Activated CD4-positive, alpha-beta T cell treated with anti-CD3 and anti-CD28 coated beads, Interleukin-2, amount 10 ng/mL, durations not matched to agents 24 days and 14 days (primary cell): ENCODE measurements at regions not wholly inside any gene's neighbourhood (a gene's known extent, or its start where the extent isn't known, plus 50 kb on each side); places are given as distances from the start of the nearest gene placed in this dataset.
"Not testable (repeated sequence)": the region's sequence is repeated elsewhere in the genome, so short reads cannot be mapped to it uniquely, and the experiment has no call there.

ENCODE experiments used
- DNase-seq: peaks from one replicate; pipeline ENCODE4 v3.0.0; 2022
- H3K27ac Mint-ChIP-seq: one replicate; pipeline ENCODE4 v1.8.0; 2022; ENCODE audit warnings: mild to moderate bottlenecking, mixed read lengths
- H3K27me3 Mint-ChIP-seq: one replicate; pipeline ENCODE4 v1.8.0; 2022; ENCODE audit warnings: mixed read lengths
- H3K36me3 Mint-ChIP-seq: one replicate; pipeline ENCODE4 v1.8.0; 2022; ENCODE audit warnings: low read depth, mild to moderate bottlenecking, mixed read lengths
- H3K4me1 Mint-ChIP-seq: one replicate; pipeline ENCODE4 v1.8.0; 2021; ENCODE audit warnings: mixed read lengths
- H3K4me3 Mint-ChIP-seq: one replicate; pipeline ENCODE4 v1.8.0; 2022; ENCODE audit warnings: mild to moderate bottlenecking, moderate library complexity, mixed read lengths
- H3K9me3 Mint-ChIP-seq: one replicate; pipeline ENCODE4 v1.8.0; 2021; ENCODE audit warnings: mixed read lengths
- intact Hi-C: fragments of 100-400 bp; cut with micrococcal nuclease; formaldehyde crosslinking; loops from one replicate; pipeline ENCODE4 v1.15.1; 2023

DNA sequence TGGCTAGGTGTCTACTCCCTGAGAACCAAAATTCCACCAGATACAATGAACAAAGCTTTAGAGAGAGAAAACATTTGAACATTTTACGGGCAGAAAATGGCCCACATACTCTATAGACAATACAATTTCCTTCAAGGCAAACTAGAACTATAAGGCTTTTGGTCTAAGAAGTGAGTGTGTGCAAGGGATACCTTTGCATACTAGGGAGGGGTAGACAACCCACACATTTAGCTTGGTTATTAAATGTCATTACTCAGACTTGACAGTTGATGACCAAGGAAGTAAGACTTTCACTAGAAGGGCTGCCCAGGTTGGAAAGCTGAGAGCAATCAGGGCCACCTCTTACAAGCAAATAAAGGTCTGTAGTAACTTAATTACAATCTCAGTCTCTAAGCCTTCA lies 64.0 kb upstream of the PLEKHM1 start:
- DNase-seq, H3K9me3 Mint-ChIP-seq, H3K36me3 Mint-ChIP-seq, H3K4me1 Mint-ChIP-seq, intact Hi-C loops, H3K27me3 Mint-ChIP-seq, H3K27ac Mint-ChIP-seq, H3K4me3 Mint-ChIP-seq: not testable (repeated sequence)

DNA sequence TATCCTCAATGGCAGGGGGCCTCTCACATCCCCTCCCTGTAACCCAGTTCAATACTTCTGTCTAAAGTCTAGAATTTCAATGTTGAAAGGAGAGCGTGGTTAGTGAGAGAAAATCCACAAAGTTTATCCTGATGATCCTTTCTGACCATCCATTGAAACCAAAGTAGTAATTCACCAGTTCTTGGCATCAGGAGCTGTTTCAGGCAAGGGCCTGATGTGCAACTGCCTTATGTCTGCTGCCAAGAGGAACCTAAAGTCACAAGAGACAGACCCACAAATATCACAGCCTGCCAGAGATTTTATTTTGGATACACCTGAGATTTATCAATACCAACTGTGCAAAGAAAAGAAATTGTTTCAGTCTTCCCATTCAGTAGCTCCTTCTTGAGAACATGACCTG lies 68.3 kb upstream of the PLEKHM1 start:
- H3K4me3 Mint-ChIP-seq, intact Hi-C loops, H3K27ac Mint-ChIP-seq, DNase-seq, H3K27me3 Mint-ChIP-seq, H3K4me1 Mint-ChIP-seq, H3K36me3 Mint-ChIP-seq, H3K9me3 Mint-ChIP-seq: not testable (repeated sequence)

GRCh38 chr17:45562868-45563267 lies 72.3 kb upstream of the PLEKHM1 start:
- H3K36me3 Mint-ChIP-seq, H3K27ac Mint-ChIP-seq, H3K4me1 Mint-ChIP-seq, H3K4me3 Mint-ChIP-seq, intact Hi-C loops, H3K27me3 Mint-ChIP-seq, H3K9me3 Mint-ChIP-seq, DNase-seq: not testable (repeated sequence)

- H3K9me3 Mint-ChIP-seq, intact Hi-C loops, H3K27ac Mint-ChIP-seq, H3K4me1 Mint-ChIP-seq, H3K4me3 Mint-ChIP-seq, H3K36me3 Mint-ChIP-seq, H3K27me3 Mint-ChIP-seq: not testable (repeated sequence)
- DNase-seq = peak; percentile 53
These were observed 72.8 kb upstream of the PLEKHM1 start for GRCh38 chr17:45563283-45563682.

GRCh38 chr17:45568275-45568674 lies 77.8 kb upstream of the PLEKHM1 start:
- DNase-seq = peak; percentile 6
- intact Hi-C loops, H3K36me3 Mint-ChIP-seq, H3K27me3 Mint-ChIP-seq, H3K4me3 Mint-ChIP-seq, H3K27ac Mint-ChIP-seq, H3K9me3 Mint-ChIP-seq, H3K4me1 Mint-ChIP-seq: not testable (repeated sequence)

- H3K4me3 Mint-ChIP-seq, intact Hi-C loops, H3K27me3 Mint-ChIP-seq, H3K27ac Mint-ChIP-seq, H3K9me3 Mint-ChIP-seq: not testable (repeated sequence)
- Mint-ChIP-seq H3K36me3 (peaks cover 24% of the 10 kb centered on the region), H3K4me1 (peaks cover 25% of the 10 kb centered on the region)
- peak; percentile 46 for DNase-seq
These were observed 82.8 kb upstream of the PLEKHM1 start for GRCh38 chr17:45573326-45573725.

DNA sequence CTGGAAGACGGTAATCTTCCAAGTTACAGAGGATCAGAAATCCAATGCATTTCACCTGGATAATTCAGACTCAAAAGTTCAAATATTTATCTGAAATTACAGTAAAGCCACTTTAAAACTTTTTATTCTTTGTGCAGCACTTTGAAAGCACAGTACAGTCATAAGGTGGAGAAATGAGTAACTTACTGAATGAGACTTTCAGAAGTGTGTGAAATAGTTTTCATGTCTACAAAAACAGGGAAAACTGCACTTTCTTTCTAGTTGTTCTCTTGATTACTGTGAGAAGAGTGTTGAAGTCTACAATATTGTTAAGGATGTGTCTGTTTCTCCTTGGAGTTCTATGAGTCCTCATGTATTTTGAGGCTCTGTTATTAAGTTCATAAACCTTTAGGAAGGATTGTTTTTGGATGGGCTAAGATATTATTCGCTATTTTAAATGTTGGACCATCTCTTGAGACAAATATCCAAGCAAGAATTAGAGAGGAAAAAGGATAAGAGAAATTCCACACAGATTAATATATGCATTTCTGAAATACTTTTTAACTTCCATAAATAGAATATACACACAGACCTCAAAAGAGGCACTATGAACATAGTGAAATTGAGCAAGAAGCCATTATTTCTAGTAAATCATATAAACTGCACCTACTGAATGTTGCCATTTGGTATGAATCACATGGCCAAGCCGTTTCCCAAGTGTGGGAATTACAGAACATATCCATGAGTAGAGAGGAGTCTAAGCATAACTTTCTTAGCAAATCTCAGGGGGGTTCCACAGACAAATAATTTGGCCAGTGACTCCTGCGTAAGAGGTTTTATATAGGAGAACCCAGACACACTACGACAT lies 83.6 kb upstream of the PLEKHM1 start:
- intact Hi-C loops = no loop called here
- DNase-seq = peak; percentile 52
- H3K4me3 Mint-ChIP-seq = no peak overlapping the region
- H3K27me3 Mint-ChIP-seq = no peaks in the 10 kb centered on the region
- H3K27ac Mint-ChIP-seq = no peak overlapping the region
- H3K36me3 Mint-ChIP-seq = peaks cover 24% of the 10 kb centered on the region
- no peaks in the 10 kb centered on the region for H3K9me3 Mint-ChIP-seq
- peaks cover 28% of the 10 kb centered on the region for H3K4me1 Mint-ChIP-seq

DNA sequence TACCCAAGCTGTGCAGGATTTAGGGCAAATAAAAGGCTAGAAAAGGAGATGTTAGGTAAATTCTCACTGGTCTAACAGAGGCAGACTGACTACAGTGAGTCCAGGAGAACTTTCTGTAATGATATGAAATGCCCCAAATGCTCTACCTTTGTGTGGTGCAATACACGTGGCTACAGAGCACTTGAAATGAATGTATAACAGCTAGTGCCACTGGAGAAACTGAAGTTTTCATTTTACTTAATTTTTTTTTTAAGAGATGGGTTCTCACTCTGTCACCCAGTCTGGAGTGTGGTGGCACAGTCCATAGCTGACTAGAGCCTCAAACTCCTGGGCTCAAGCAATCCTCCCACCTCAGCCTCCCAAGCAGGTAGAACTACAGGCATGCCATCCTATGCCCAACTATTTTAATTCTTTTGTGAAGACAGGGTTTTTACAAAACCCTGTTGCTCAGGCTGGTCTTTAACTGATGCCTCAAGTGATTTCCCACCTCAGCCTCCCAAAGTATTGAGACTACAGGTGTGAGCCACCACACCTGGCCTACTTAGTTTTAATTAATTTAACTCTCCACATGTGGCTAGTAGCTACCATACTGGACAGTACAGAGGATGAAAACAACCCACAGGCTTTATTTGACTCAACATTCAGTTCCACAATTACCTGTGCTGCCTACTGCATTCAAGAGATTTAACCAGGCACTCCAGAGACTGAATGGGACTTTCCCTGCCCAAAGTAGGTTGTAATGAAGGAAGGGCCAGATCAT lies 84.8 kb upstream of the PLEKHM1 start:
- Mint-ChIP-seq H3K4me3 (no peak overlapping the region), H3K27ac (no peak overlapping the region), H3K4me1 (peaks cover 39% of the 10 kb centered on the region), H3K27me3 (no peaks in the 10 kb centered on the region), H3K36me3 (peaks cover 31% of the 10 kb centered on the region), H3K9me3 (no peaks in the 10 kb centered on the region)
- intact Hi-C loops = no loop called here
- peak; percentile 59 for DNase-seq

DNA sequence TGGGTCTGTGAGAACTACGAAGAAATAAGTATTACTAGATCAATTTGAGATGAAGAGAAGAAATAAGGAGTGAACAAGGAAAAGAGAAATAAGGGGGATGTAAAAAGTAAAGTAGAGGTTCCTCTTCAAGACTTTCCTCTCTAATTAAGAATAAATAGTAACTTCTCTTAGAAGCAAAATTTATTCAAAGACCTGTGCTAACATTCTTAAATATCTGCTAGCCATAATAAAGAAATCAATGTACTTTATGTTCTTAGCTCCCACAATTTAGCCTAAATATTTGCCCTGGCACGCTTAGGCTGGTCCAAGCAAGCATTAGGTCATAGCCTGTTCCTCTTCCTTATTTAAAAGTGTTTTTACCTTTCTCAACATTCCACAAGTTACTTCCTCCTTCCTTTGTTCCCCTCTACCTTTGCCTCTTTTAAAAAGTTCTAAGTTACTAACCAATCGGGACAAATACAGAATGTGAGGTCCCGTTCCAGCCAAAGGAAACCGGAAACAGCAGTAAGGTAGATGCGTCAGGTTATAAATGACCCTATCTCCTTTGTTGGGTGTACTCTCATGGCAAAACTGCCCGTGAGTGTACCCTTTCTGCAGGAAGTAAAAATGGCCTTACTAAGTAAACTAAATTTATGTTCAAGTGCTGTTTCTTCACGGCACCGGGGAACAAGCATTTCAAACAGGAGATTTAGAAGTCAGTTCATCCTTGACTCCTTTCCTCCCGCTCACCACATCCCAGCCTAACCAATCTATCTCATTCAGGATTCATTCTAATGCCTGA lies 86.2 kb upstream of the PLEKHM1 start:
- Mint-ChIP-seq H3K36me3 (peaks cover 39% of the 10 kb centered on the region), H3K4me1 (peaks cover 49% of the 10 kb centered on the region)
- H3K9me3 Mint-ChIP-seq, intact Hi-C loops, H3K27ac Mint-ChIP-seq, H3K27me3 Mint-ChIP-seq, H3K4me3 Mint-ChIP-seq: not testable (repeated sequence)
- DNase-seq = peak; percentile 62

- intact Hi-C loops = no loop called here
- DNase-seq = peak; percentile 54
- H3K27me3 Mint-ChIP-seq = no peaks in the 10 kb centered on the region
- no peaks in the 10 kb centered on the region for H3K9me3 Mint-ChIP-seq
- no peak overlapping the region for H3K27ac Mint-ChIP-seq
- H3K36me3 Mint-ChIP-seq = peaks cover 47% of the 10 kb centered on the region
- peaks cover 59% of the 10 kb centered on the region for H3K4me1 Mint-ChIP-seq
- no peak overlapping the region for H3K4me3 Mint-ChIP-seq
These were observed 87.2 kb upstream of the PLEKHM1 start for GRCh38 chr17:45577571-45578279.

- H3K9me3 Mint-ChIP-seq = no peaks in the 10 kb centered on the region
These were observed 88.3 kb upstream of the PLEKHM1 start for GRCh38 chr17:45578516-45579455.

DNA sequence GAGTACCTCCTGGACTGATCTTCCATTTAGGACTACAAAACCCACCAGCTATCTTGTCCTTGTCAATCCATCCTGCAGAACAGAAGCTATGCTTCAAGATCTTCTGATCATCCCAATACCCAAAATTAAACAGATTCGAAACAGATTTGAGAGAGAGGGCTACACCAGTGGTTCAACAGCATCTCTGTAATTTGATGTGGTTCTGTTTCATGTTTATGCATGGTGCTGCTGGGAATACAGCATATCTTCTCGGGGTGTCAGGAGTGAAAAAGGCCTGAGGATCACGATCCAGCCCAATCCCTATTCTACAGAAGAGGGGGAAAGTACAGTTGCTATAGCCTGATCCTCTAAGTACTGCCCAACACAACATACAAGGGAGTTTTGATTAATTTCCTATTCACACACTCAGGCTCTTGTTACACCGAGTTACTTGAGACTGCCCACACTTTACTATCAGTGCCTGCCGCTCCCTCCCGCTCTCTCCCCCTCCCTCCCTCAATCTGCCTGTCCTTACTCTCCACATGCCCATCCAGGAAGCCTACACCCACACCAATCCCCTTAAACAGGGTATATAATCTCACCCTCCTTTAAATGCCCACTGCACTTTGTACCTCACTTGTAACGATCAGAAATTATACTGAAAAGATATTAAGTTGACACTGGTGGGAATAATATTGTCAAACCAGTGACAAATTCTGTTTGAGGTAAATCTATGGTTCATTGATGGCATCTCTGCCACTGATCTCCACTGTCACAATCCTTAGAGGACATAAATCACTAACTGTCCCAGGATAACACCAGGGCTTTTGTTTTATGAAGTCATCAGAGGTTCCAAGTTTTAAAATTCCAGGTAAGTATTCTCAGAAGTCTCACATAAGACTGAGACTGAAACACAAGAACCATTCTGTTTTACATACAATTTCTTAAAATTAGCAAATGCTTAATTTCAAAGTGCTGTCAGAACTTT lies 89.3 kb upstream of the PLEKHM1 start:
- Mint-ChIP-seq H3K9me3 (no peaks in the 10 kb centered on the region), H3K4me1 (peaks cover 61% of the 10 kb centered on the region), H3K36me3 (peaks cover 45% of the 10 kb centered on the region), H3K27me3 (no peaks in the 10 kb centered on the region), H3K4me3 (no peak overlapping the region), H3K27ac (no peak overlapping the region)
- DNase-seq = peak; percentile 56
- intact Hi-C loops = no loop called here

More at GRCh38 chr17:45578516-45579455, 88.3 kb upstream of the PLEKHM1 start:
- no peak overlapping the region for H3K4me3 Mint-ChIP-seq
- H3K27me3 Mint-ChIP-seq = no peaks in the 10 kb centered on the region
- intact Hi-C loops = no loop called here
- DNase-seq = peak; percentile 60
- peaks cover 45% of the 10 kb centered on the region for H3K36me3 Mint-ChIP-seq
- H3K27ac Mint-ChIP-seq = no peak overlapping the region
- H3K4me1 Mint-ChIP-seq = peaks cover 63% of the 10 kb centered on the region
